Heart left ventricle (tissue), 16 donors: ENCODE measurements at regions not wholly inside any gene's neighbourhood (a gene's known extent, or its start where the extent isn't known, plus 50 kb on each side); places are given as distances from the start of the nearest gene placed in this dataset.

Source experiments
- ATAC-seq, 4 donors: fragments of 200-7000 bp; cut with Tn5 transposase; one replicate each; pipeline ENCODE4 v1.9.1; 2020 to 2022; ENCODE audit warnings: moderate library complexity in 4 of 4, mild to moderate bottlenecking in 3 of 4, moderate number of reproducible peaks in 1 of 4
- DNase-seq, 5 donors: peaks; one replicate each; pipeline ENCODE4 v3.0.0-alpha.2; 2020
- H3K27ac ChIP-seq, 12 donors: fragments of 200-600 bp; sonication (generic) in 4 of 12; one replicate each; pipeline versions ENCODE4 v1.5.0 to v1.8.0; 2016 to 2022; ENCODE audit warnings: mild to moderate bottlenecking in 2 of 12
- H3K27me3 ChIP-seq, 9 donors: fragments of 200-600 bp; sonication (generic) in 2 of 9; one replicate each; pipeline versions ENCODE4 v1.5.1 to v1.8.0; 2016 to 2022; ENCODE audit warnings: mild to moderate bottlenecking in 3 of 9
- H3K36me3 ChIP-seq, 9 donors: fragments of 200-600 bp; sonication (generic) in 2 of 9; one replicate each; pipeline versions ENCODE4 v1.5.0 to v1.8.0; 2018 to 2022; ENCODE audit warnings: mild to moderate bottlenecking in 2 of 9
- H3K4me1 ChIP-seq, 12 donors: fragments of 200-600 bp; sonication (generic) in 4 of 12; one replicate each; pipeline versions ENCODE4 v1.5.0 to v1.8.0; 2016 to 2022; ENCODE audit warnings: mild to moderate bottlenecking in 3 of 12
- H3K4me3 ChIP-seq, 12 donors: fragments of 200-600 bp; sonication (generic) in 4 of 12; one replicate each; pipeline versions ENCODE4 v1.5.0 to v1.8.0; 2017 to 2022; ENCODE audit warnings: mild to moderate bottlenecking in 9 of 12, moderate library complexity in 4 of 12
- H3K9me3 ChIP-seq, 12 donors: fragments of 200-600 bp; sonication (generic) in 4 of 12; one replicate each; pipeline versions ENCODE4 v1.5.0 to v1.8.0; 2016 to 2022; ENCODE audit warnings: mild to moderate bottlenecking in 1 of 12
- POLR2A ChIP-seq, 2 donors: fragments of 450-650 bp; IDR thresholded peaks; one replicate each; pipeline ENCODE4 v1.6.1; 2017; ENCODE audit warnings: antibody characterized with exemption in 2 of 2, mild to moderate bottlenecking in 2 of 2, moderate library complexity in 2 of 2
- WGBS, 4 donors: extraction: QIAGEN DNeasy Blood & Tissue Kit in 2 of 4; methylation state at CpG; one replicate each; pipeline versions ENCODE4 v1.1.5 to v1.1.7; 2013 to 2018; 5-methylcytosine and 5-hydroxymethylcytosine counted together
- intact Hi-C, 10 donors: fragments of 100-400 bp; cut with DNase I; formaldehyde crosslinking; loops; one replicate each; pipeline versions ENCODE4 v1.11.1 to v1.14.2; 2022
- TF ChIP-seq, protein P1 (sequence below), 12 donors: fragments of 200-600 bp; sonication (generic) in 4 of 12; IDR thresholded peaks; one replicate each; pipeline versions ENCODE4 v1.5.0 to v1.8.0; 2018 to 2022; ENCODE audit warnings: antibody characterized with exemption in 12 of 12, mild to moderate bottlenecking in 5 of 12
- donor health status: ischemic (EF 13 %, LVEDD 7.1; RV severe dilation, severe dysfunction).
- donor health status: healthy with polysubstance abuse.
- donor health status: DM: no; HTN: yes; CAD: no.
- donor health status: DM: no; HTN: no; CAD: no.
- donor health status: ischemic (EF 25% LVEDD 6.9; RV normal size, moderate dysfunction).
- donor health status: ischemic (EF 25% LVEDD 5.7; RV mildly dilated, moderate dysfunction).
- donor health status: healthy.
- donor health status: DM: yes; HTN: yes; CAD: no.
- donor health status: ischemic (EF 35%, LVEDD 5.7; RV mildly dilated, moderate dysfunction).
- donor health status: nonischemic (EF 11% LVEDD 7.7; RV severe dilation, severe dysfunction).
- donor health status: DM: yes; HTN: yes; CAD: no.
- donor health status: PGD.
- donor health status: ischemic (EF 29% LVEDD 5.4; RV normal size, mild dysfunction).
- donor health status: nonischemic (EF 23%, LVEDD 6.1; RV moderate dilation, normal function).

DNA sequence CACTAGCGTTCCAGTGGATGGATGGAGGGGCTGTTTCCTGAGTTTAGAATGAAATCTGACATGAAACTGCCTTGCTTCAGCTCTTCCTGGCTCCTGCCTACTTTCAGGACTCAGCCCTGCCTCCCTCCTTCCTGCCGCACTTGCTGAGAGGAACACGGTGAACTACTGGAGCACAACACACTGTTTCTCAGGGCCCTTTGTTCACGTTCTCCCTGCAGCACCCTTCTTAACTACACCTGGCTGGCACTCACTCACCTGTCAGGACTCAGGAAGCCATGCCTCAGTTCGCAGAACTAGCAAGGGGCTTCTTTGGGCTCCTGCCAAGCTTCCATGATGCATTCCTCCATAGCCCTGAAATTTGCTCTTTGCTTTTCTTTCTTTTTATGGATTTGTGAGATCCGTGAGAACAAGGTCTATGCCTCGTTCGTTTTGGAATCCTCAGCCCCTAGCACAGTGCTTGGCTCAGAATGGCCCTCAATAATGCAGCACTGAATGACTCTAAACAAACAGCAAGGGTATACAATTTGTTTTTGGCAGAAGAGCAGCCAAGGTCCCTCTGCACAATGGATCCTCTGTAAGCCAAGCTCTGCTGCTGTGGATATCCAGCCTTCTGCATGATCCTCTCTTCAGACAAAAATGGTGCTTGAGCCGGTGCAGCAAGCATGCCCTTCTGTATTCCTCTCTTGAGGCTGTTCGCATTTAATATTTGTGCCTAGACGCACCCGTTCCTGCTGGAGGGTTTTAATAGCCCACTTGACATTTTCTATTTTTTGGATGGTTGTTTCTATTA, 357.0 kb downstream of the TSN start:
- DNase-seq: no peak
- H3K9me3 ChIP-seq: no peaks in the 10 kb centered on the region
- H3K4me1 ChIP-seq: no peaks in the 10 kb centered on the region
- H3K27me3 ChIP-seq: peaks cover 0 to 5% (median 0%) of the 10 kb centered on the region in 9 donors
- no peak overlapping the region for H3K27ac ChIP-seq
- WGBS, 4 donors: 63 to 71% (median 67%) methylated on average over 12 of the region's 12 CpGs
- intact Hi-C loops: no loop called here
- H3K4me3 ChIP-seq: no peak overlapping the region
- H3K36me3 ChIP-seq: no peaks in the 10 kb centered on the region
- ATAC-seq: peak in 1 of 4 donors; percentile 28
- no peak for TF ChIP-seq POLR2A (IDR thresholded peaks at IDR 0.05)
- TF ChIP-seq, protein P1, sequence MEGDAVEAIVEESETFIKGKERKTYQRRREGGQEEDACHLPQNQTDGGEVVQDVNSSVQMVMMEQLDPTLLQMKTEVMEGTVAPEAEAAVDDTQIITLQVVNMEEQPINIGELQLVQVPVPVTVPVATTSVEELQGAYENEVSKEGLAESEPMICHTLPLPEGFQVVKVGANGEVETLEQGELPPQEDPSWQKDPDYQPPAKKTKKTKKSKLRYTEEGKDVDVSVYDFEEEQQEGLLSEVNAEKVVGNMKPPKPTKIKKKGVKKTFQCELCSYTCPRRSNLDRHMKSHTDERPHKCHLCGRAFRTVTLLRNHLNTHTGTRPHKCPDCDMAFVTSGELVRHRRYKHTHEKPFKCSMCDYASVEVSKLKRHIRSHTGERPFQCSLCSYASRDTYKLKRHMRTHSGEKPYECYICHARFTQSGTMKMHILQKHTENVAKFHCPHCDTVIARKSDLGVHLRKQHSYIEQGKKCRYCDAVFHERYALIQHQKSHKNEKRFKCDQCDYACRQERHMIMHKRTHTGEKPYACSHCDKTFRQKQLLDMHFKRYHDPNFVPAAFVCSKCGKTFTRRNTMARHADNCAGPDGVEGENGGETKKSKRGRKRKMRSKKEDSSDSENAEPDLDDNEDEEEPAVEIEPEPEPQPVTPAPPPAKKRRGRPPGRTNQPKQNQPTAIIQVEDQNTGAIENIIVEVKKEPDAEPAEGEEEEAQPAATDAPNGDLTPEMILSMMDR (IDR thresholded peaks at IDR 0.05): no peak

DNA sequence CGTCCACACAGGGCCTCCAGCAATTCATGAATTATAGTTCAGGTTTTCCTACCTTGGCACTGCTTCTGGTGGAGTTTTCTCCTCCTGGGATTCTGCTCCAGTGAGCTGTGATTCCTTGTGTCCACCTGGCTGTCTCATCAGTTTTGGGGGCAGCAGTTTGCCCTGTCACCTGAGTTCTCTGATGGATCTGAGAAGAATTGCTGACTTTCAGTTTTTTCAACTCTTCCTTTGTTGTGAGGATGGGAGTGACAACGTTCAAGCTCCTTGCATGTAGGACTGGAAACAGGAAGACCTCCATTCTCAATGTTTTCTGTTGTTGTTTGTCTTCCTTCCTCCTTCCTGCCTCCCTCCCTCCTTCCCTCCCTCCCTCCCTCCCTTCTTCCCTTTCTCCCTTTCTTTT, 359.0 kb downstream of the TSN start:
- H3K9me3 ChIP-seq: peaks cover 0 to 9% (median 0%) of the 10 kb centered on the region in 12 donors
- intact Hi-C loops: no loop called here
- H3K4me3 ChIP-seq: no peak overlapping the region
- DNase-seq (no peak), ATAC-seq (no peak)
- peaks cover 0 to 5% (median 0%) of the 10 kb centered on the region in 9 donors for H3K27me3 ChIP-seq
- no peaks in the 10 kb centered on the region for H3K4me1 ChIP-seq
- 22 to 41% (median 35%) methylated on average over 2 of the region's 2 CpGs for WGBS, 4 donors
- peak overlapping the region in 1 of 12 donors; percentile 30 for H3K27ac ChIP-seq
- no peaks in the 10 kb centered on the region for H3K36me3 ChIP-seq
- TF ChIP-seq POLR2A (IDR thresholded peaks at IDR 0.05): no peak
- TF ChIP-seq, protein P1 (IDR thresholded peaks at IDR 0.05): no peak

DNA sequence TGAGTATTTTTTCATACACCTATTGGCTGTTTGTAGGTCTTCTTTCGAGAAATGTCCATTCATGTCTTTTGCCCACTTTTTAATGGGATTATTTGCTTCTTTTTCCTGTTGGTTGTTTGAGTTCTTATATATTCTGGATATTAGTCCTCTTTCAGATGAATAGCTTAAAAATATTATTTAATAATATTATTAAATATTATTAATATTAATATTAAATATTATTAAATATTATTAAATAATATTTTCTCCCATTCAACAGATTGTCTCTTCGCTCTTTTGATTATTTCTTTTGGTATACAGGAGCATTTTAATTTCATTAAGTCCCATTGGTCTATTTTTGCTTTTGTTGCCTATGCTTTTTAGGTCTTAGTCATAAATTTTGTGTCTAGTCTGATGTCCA, 361.9 kb downstream of the TSN start:
- Histone ChIP-seq H3K27me3 (no peaks in the 10 kb centered on the region), H3K36me3 (no peaks in the 10 kb centered on the region), H3K9me3 (peaks cover 0 to 35% (median 0%) of the 10 kb centered on the region in 12 donors), H3K4me3 (no peak overlapping the region), H3K4me1 (no peaks in the 10 kb centered on the region), H3K27ac (no peak overlapping the region)
- TF ChIP-seq, protein P1 (IDR thresholded peaks at IDR 0.05): no peak
- TF ChIP-seq POLR2A (IDR thresholded peaks at IDR 0.05): no peak
- no peak for ATAC-seq
- no peak for DNase-seq
- 92 to 97% (median 94%) methylated on average over 2 of the region's 2 CpGs for WGBS, 4 donors
- intact Hi-C loops: no loop called here

DNA sequence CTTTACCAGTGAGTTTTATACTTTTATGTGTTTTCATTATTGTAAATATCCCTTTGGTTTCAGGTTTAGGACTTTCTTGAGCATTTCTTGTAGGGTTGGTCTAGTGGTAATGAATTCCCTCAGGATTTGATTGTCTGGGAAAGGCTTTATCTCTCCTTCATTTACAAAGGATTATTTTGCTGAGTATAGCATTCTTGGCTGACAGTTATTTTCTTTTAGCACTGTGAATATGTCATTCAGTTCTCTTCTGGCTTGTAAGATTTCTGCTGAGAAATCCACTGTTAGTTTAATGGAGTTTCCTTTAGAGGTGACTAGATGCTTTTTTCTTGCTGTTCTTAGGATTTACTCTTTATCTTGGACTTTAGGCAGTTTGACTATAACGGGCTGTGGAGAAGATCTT, 373.9 kb downstream of the TSN start:
- Histone ChIP-seq H3K4me3 (no peak overlapping the region), H3K27ac (no peak overlapping the region), H3K4me1 (no peaks in the 10 kb centered on the region), H3K27me3 (no peaks in the 10 kb centered on the region), H3K9me3 (peaks cover 0 to 60% (median 29%) of the 10 kb centered on the region in 12 donors), H3K36me3 (no peaks in the 10 kb centered on the region)
- 91 to 97% (median 94%) methylated on average over 1 of the region's 1 CpG for WGBS, 4 donors
- intact Hi-C loops: no loop called here
- ATAC-seq: no peak
- no peak for TF ChIP-seq POLR2A (IDR thresholded peaks at IDR 0.05)
- TF ChIP-seq, protein P1 (IDR thresholded peaks at IDR 0.05): no peak
- DNase-seq: no peak
